Smooth muscle cell (in vitro differentiated cells): ENCODE measurements at regions not wholly inside any gene's neighbourhood (a gene's known extent, or its start where the extent isn't known, plus 50 kb on each side); places are given as distances from the start of the nearest gene placed in this dataset.

Experiments used
- DNase-seq: peaks from one replicate; lab custom pipeline; 2025; ENCODE audit not compliant: unreplicated experiment; lab: John Stamatoyannopoulos, UW
- H2AFZ ChIP-seq: fragments of 200-600 bp; sonication (generic); 2 replicates; pipeline ENCODE4 v1.6.0; 2016; ENCODE audit warnings: antibody characterized with exemption, low read depth, mild to moderate bottlenecking
- H3F3A ChIP-seq: fragments of 200-600 bp; sonication (generic); 2 replicates; pipeline ENCODE4 v1.6.0; 2017; ENCODE audit warnings: antibody characterized with exemption, low read depth
- H3K27ac ChIP-seq: fragments of 200-600 bp; sonication (generic); 2 replicates; pipeline ENCODE4 v1.5.1; 2016; ENCODE audit warnings: low read depth, mild to moderate bottlenecking
- H3K27me3 ChIP-seq: fragments of 200-600 bp; sonication (generic); 2 replicates; pipeline ENCODE4 v1.6.1; 2016; ENCODE audit warnings: low read depth, mild to moderate bottlenecking
- H3K36me3 ChIP-seq: fragments of 200-600 bp; sonication (generic); 2 replicates; pipeline ENCODE4 v1.5.1; 2016; ENCODE audit warnings: low read depth
- H3K4me1 ChIP-seq: fragments of 200-600 bp; sonication (generic); 2 replicates; pipeline ENCODE4 v1.5.1; 2016; ENCODE audit warnings: low read depth
- H3K4me2 ChIP-seq: fragments of 200-600 bp; sonication (generic); 2 replicates; pipeline ENCODE4 v1.6.0; 2016; ENCODE audit warnings: mild to moderate bottlenecking
- H3K4me3 ChIP-seq: fragments of 200-600 bp; sonication (generic); 2 replicates; pipeline ENCODE4 v1.5.1; 2016; ENCODE audit warnings: mild to moderate bottlenecking
- H3K79me2 ChIP-seq: fragments of 200-600 bp; sonication (generic); 2 replicates; pipeline ENCODE4 v1.6.0; 2016; ENCODE audit warnings: low read depth, mild to moderate bottlenecking
- H3K9ac ChIP-seq: fragments of 200-600 bp; sonication (generic); 2 replicates; pipeline ENCODE4 v1.6.0; 2016; ENCODE audit warnings: low read depth
- H3K9me3 ChIP-seq: fragments of 200-600 bp; sonication (generic); replicated peaks from 2 replicates; pipeline ENCODE4 v1.5.1; 2016; ENCODE audit warnings: low read depth
- H4K20me1 ChIP-seq: fragments of 200-600 bp; sonication (generic); 2 replicates; pipeline ENCODE4 v1.6.0; 2016; ENCODE audit warnings: low read depth
- WGBS: methylation state at CpG from one replicate; pipeline ENCODE4 v1.1.7; 2016; ENCODE audit warnings: low lambda C conversion rate; 5-methylcytosine and 5-hydroxymethylcytosine counted together
- TF ChIP-seq, protein P1 (sequence below): fragments of 200-600 bp; sonication (generic); IDR thresholded peaks from 2 replicates; pipeline ENCODE4 v1.5.1; 2017; ENCODE audit warnings: borderline replicate concordance, mild to moderate bottlenecking, antibody characterized with exemption; ENCODE audit not compliant: insufficient read depth, poor library complexity, severe bottlenecking

DNA sequence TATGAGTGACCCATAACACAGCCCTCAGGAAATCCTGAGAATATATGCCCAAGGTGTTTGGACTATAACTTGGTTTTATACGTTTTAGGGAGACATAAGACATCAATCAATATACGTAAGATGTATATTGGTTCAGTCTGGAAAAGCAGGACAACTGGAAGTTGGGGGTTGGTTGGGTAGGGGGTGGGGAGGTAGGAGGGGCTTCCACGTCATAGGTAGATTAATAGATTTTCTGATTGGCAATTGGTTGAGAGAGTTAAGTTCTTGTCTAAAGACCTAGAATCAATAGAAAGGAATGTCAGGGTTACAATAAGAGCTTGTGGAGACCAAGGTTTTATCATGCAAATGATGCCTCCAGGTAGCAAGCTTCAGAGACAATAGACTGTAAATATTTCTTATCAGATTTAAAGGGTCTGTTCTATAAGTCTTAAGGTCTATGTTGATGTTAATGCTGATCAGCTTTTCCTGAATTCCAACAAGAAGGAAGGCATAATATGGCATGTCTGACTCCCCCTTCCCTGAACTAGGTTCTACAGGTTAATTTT, 2267.7 kb upstream of the ACO1 start:
- H3K4me1 ChIP-seq: no peaks in the 10 kb centered on the region
- WGBS: 86% methylated on average over 3 of the region's 3 CpGs

DNA sequence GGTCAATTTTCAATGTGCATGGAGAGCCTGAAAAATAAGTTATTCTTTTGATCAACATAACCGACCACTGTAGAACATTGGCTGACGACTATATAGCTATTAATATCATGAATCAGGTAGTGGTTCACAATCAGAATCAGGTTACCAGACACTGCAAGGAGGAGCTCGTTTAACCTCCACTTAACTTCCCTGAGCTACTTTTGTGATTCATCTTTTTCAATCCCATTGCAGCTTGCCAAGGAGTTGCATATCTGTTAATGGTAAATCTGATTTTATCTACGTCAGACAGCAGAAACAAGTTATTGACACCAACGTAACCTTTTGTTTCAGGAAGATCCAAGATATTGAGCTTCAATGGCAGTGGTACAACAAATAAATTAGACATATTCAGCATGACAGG, 2263.8 kb upstream of the ACO1 start:
- DNase-seq: no peak
- H3K9me3 ChIP-seq: no peaks in the 10 kb centered on the region
- H3K79me2 ChIP-seq: no peaks in the 10 kb centered on the region
- H3K27ac ChIP-seq: no peak overlapping the region
- 69% methylated on average over 5 of the region's 5 CpGs for WGBS
- H3K4me2 ChIP-seq: no peak overlapping the region
- H2AFZ ChIP-seq: no peak overlapping the region
- no peak overlapping the region for H3K9ac ChIP-seq
- TF ChIP-seq, protein P1, sequence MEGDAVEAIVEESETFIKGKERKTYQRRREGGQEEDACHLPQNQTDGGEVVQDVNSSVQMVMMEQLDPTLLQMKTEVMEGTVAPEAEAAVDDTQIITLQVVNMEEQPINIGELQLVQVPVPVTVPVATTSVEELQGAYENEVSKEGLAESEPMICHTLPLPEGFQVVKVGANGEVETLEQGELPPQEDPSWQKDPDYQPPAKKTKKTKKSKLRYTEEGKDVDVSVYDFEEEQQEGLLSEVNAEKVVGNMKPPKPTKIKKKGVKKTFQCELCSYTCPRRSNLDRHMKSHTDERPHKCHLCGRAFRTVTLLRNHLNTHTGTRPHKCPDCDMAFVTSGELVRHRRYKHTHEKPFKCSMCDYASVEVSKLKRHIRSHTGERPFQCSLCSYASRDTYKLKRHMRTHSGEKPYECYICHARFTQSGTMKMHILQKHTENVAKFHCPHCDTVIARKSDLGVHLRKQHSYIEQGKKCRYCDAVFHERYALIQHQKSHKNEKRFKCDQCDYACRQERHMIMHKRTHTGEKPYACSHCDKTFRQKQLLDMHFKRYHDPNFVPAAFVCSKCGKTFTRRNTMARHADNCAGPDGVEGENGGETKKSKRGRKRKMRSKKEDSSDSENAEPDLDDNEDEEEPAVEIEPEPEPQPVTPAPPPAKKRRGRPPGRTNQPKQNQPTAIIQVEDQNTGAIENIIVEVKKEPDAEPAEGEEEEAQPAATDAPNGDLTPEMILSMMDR: no peak
- no peak overlapping the region for H3K4me3 ChIP-seq
- H3K4me1 ChIP-seq: no peaks in the 10 kb centered on the region
- H3F3A ChIP-seq: no peaks in the 10 kb centered on the region
- no peaks in the 10 kb centered on the region for H4K20me1 ChIP-seq
- no peaks in the 10 kb centered on the region for H3K27me3 ChIP-seq
- no peaks in the 10 kb centered on the region for H3K36me3 ChIP-seq

More for the DNA sequence above, 2267.7 kb upstream of the ACO1 start:
- Histone ChIP-seq H3K9ac (no peak overlapping the region), H3K4me2 (no peak overlapping the region), H3K9me3 (no peaks in the 10 kb centered on the region), H2AFZ (no peak overlapping the region), H3K27me3 (no peaks in the 10 kb centered on the region), H3K27ac (no peak overlapping the region), H3K79me2 (no peaks in the 10 kb centered on the region), H3K36me3 (no peaks in the 10 kb centered on the region), H4K20me1 (no peaks in the 10 kb centered on the region), H3K4me3 (no peak overlapping the region), H3F3A (no peaks in the 10 kb centered on the region)
- TF ChIP-seq, protein P1: no peak
- no peak for DNase-seq

DNA sequence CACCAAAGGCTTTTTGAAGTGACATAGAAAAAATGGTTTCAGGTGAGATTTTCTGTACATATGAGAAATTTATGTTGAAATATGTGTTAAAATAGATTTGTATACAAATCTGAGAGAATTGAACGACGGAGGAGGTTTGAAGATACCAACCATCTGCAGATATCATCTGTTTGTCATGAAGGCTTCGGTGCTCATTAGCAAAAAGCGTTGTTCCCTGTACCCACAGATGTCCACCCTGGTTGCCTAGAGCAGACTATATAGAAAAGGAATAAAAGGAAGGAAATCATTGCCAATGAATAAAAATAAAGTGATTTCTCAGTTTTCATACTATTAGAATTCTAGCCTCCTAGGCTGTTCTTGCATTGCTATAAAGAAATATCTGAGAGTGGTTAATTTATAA, 2262.8 kb upstream of the ACO1 start:
- Histone ChIP-seq H3K4me3 (no peak overlapping the region), H3K9me3 (no peaks in the 10 kb centered on the region), H2AFZ (no peak overlapping the region), H4K20me1 (no peaks in the 10 kb centered on the region), H3K27me3 (no peaks in the 10 kb centered on the region), H3K9ac (no peak overlapping the region), H3K4me1 (no peaks in the 10 kb centered on the region), H3K4me2 (no peak overlapping the region), H3K27ac (no peak overlapping the region), H3K36me3 (no peaks in the 10 kb centered on the region), H3F3A (no peaks in the 10 kb centered on the region), H3K79me2 (no peaks in the 10 kb centered on the region)
- DNase-seq: no peak
- WGBS: 94% methylated on average over 4 of the region's 4 CpGs
- TF ChIP-seq, protein P1: no peak

DNA sequence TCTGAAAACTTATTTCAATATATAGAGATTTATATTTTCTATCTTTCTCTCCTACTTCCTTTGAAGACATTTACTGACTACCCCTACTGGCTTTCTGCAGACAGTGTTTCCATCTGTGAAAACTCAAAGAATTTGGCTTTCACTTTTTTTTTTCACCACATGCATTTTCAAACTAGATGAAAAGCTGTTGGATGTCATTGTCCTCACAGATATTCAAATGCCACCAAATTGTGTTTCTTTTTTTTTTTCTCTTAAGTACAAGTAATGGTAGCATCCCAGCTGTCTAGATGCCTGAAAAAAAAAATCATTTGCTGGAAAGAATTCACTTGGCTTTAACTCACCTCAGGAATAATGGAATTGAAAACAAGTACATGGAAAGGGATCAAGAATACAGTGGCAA, 2258.6 kb upstream of the ACO1 start:
- Histone ChIP-seq H3K27ac (no peak overlapping the region), H3F3A (no peaks in the 10 kb centered on the region), H3K36me3 (no peaks in the 10 kb centered on the region), H2AFZ (no peak overlapping the region), H3K4me1 (no peaks in the 10 kb centered on the region), H3K9ac (no peak overlapping the region), H3K79me2 (no peaks in the 10 kb centered on the region), H3K27me3 (no peaks in the 10 kb centered on the region), H3K9me3 (no peaks in the 10 kb centered on the region), H3K4me3 (no peak overlapping the region), H4K20me1 (no peaks in the 10 kb centered on the region), H3K4me2 (no peak overlapping the region)
- no peak for DNase-seq
- TF ChIP-seq, protein P1: no peak
